Central memory CD8-positive, alpha-beta T cell (primary cell): ENCODE measurements at regions not wholly inside any gene's neighbourhood (a gene's known extent, or its start where the extent isn't known, plus 50 kb on each side); places are given as distances from the start of the nearest gene placed in this dataset.
"Not testable (repeated sequence)": the region's sequence is repeated elsewhere in the genome, so short reads cannot be mapped to it uniquely, and the experiment has no call there.

Experiments
- ATAC-seq: fragments of 150-1000 bp; cut with Tn5 transposase; replicated peaks from 2 replicates; pipeline ENCODE4 v1.10.0; 2022; ENCODE audit warnings: mild to moderate bottlenecking, moderate FRiP score, moderate number of reproducible peaks; ENCODE audit not compliant: poor library complexity, severe bottlenecking; ENCODE audit errors: extremely low read depth
- DNase-seq, 2 donors: peaks; one replicate each; pipeline ENCODE4 v3.0.0; 2021; ENCODE audit warnings: low spot score in 2 of 2
- H3K27ac Mint-ChIP-seq: one replicate; pipeline ENCODE4 v1.8.0; 2022; ENCODE audit warnings: low read depth, mild to moderate bottlenecking, moderate library complexity, mixed read lengths
- H3K27me3 Mint-ChIP-seq: one replicate; pipeline ENCODE4 v1.8.0; 2022; ENCODE audit warnings: mixed read lengths
- H3K36me3 Mint-ChIP-seq: one replicate; pipeline ENCODE4 v1.8.0; 2022; ENCODE audit warnings: mild to moderate bottlenecking, moderate library complexity, mixed read lengths; ENCODE audit not compliant: insufficient read depth
- H3K4me1 Mint-ChIP-seq: one replicate; pipeline ENCODE4 v1.8.0; 2022; ENCODE audit warnings: mixed read lengths
- H3K4me3 Mint-ChIP-seq: one replicate; pipeline ENCODE4 v1.8.0; 2022; ENCODE audit warnings: mild to moderate bottlenecking, moderate library complexity, mixed read lengths
- H3K9me3 Mint-ChIP-seq: one replicate; pipeline ENCODE4 v1.8.0; 2022; ENCODE audit warnings: mixed read lengths

GRCh38 chr5:123717139-123717538 is 205.2 kb downstream of the CSNK1G3 start:
- Mint-ChIP-seq H3K4me1 (no peaks in the 10 kb centered on the region), H3K4me3 (no peak overlapping the region)
- no peak for DNase-seq

GRCh38 chr5:123710031-123710430 is 198.1 kb downstream of the CSNK1G3 start:
- ATAC-seq = no peak
- Mint-ChIP-seq H3K27ac (no peak overlapping the region), H3K36me3 (no peaks in the 10 kb centered on the region), H3K4me3 (no peak overlapping the region), H3K4me1 (no peaks in the 10 kb centered on the region), H3K9me3 (peaks cover 20% of the 10 kb centered on the region), H3K27me3 (no peaks in the 10 kb centered on the region)
- DNase-seq = no peak

More at GRCh38 chr5:123717139-123717538, 205.2 kb downstream of the CSNK1G3 start:
- ATAC-seq = no peak
- Mint-ChIP-seq H3K27me3 (no peaks in the 10 kb centered on the region), H3K9me3 (peaks cover 6% of the 10 kb centered on the region), H3K36me3 (peaks cover 1% of the 10 kb centered on the region), H3K27ac (no peak overlapping the region)

DNA sequence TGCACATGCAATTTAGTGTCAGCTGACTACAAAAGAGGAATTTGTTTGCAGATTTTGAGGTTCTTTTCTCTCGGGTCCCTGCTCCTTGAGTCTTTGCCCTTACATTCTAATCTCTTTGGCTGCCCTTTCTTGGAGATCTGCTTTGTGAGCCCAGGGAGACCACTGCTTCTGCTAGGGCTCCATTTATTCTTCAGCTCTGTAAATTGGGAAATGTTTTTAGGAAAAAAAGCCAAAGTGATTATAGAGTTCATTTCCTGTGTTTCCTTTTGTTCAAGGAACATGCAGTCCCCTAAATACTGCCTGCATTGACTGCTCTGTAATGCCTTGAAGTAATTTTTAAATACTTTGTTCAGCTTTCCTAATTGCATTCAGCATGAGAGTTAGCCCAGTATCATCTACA is 197.4 kb downstream of the CSNK1G3 start:
- H3K36me3 Mint-ChIP-seq = no peaks in the 10 kb centered on the region
- H3K4me1 Mint-ChIP-seq = no peaks in the 10 kb centered on the region
- H3K4me3 Mint-ChIP-seq = no peak overlapping the region
- peaks cover 20% of the 10 kb centered on the region for H3K9me3 Mint-ChIP-seq
- DNase-seq = no peak
- H3K27me3 Mint-ChIP-seq = no peaks in the 10 kb centered on the region
- ATAC-seq = no peak
- H3K27ac Mint-ChIP-seq = no peak overlapping the region

GRCh38 chr5:123708074-123708806 is 196.3 kb downstream of the CSNK1G3 start:
- DNase-seq (no peak), ATAC-seq (no peak)
- no peak overlapping the region for H3K4me3 Mint-ChIP-seq
- H3K27ac Mint-ChIP-seq = no peak overlapping the region
- no peaks in the 10 kb centered on the region for H3K4me1 Mint-ChIP-seq
- H3K36me3 Mint-ChIP-seq = no peaks in the 10 kb centered on the region
- H3K27me3 Mint-ChIP-seq = no peaks in the 10 kb centered on the region
- peaks cover 17% of the 10 kb centered on the region for H3K9me3 Mint-ChIP-seq

- no peaks in the 10 kb centered on the region for H3K36me3 Mint-ChIP-seq
- H3K4me3 Mint-ChIP-seq = no peak overlapping the region
- ATAC-seq = no peak
- no peak for DNase-seq
- no peaks in the 10 kb centered on the region for H3K27me3 Mint-ChIP-seq
- H3K4me1 Mint-ChIP-seq = no peaks in the 10 kb centered on the region
- no peak overlapping the region for H3K27ac Mint-ChIP-seq
- H3K9me3 Mint-ChIP-seq = peaks cover 9% of the 10 kb centered on the region
These were observed 194.6 kb downstream of the CSNK1G3 start for GRCh38 chr5:123706531-123706930.

GRCh38 chr5:123705741-123706140 is 193.8 kb downstream of the CSNK1G3 start:
- no peaks in the 10 kb centered on the region for H3K27me3 Mint-ChIP-seq
- H3K27ac Mint-ChIP-seq = no peak overlapping the region
- no peaks in the 10 kb centered on the region for H3K36me3 Mint-ChIP-seq
- H3K4me1 Mint-ChIP-seq = no peaks in the 10 kb centered on the region
- ATAC-seq (no peak), DNase-seq (no peak)
- no peak overlapping the region for H3K4me3 Mint-ChIP-seq
- H3K9me3 Mint-ChIP-seq = peaks cover 7% of the 10 kb centered on the region

DNA sequence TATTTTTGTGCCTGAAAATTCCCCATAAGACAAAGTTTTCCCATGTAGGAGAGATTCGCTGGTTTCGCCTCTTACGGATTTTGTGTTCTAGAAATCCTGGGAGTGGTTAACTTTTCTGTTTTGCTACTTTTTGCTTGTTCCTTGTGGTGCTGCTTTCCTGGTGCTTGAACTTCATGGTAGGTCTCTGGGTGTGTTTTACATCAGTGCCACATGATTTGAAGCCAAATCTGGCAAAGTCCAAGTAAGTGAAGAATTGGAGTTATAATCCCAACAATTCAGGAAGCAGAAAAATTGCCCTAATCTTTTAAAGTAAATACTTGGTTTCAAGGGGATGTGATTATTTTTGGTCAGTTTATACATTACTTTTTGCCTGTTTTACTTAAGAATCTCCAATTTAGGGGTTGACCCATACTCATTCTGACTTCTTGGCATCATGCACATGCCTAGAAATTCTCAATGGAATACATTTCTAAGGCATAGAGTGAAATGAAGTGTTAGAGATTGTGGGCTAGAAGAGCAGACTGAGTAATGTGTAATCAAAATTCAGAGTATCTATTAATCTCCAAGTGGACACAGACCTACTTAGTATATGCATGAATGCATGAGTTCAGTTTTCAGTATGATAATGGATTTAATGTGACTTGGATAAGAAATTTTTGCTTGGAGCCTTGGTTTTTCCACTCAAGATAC is 189.7 kb downstream of the CSNK1G3 start:
- Mint-ChIP-seq H3K9me3 (no peaks in the 10 kb centered on the region), H3K4me3 (no peak overlapping the region), H3K27me3 (no peaks in the 10 kb centered on the region), H3K27ac (no peak overlapping the region), H3K36me3 (no peaks in the 10 kb centered on the region), H3K4me1 (no peaks in the 10 kb centered on the region)
- DNase-seq (no peak), ATAC-seq (no peak)

DNA sequence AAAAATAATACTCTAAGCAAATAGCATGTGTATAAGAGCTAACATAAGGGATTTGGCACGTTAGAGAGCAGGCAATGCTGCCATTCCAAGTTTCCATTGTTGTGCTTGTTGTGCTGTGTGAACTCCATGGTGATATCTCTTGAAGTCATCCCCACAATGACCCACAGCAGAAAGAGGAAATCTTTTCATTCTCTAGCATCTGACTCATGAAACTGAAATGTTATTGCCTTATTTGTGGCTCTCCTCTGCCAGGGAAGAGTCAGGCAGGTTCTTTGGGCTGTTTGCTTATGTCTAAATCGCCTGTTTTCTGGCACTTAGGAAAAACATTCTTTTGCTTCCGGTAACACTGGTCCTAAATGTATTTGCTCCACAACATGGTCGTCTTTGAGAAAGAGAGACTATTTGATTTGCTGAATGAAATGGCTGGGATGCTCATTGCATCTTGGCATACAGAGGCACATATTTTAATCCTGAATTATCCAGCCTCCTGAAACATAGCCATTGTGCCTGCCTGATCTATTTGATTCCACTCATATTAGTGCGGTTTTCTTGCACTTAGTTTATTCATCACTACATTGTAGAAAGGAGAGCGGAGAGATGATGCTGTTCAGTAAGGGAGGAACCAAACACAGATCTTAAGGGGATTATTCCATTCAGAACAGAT is 188.8 kb downstream of the CSNK1G3 start:
- H3K4me1 Mint-ChIP-seq = no peaks in the 10 kb centered on the region
- no peaks in the 10 kb centered on the region for H3K36me3 Mint-ChIP-seq
- DNase-seq (no peak), ATAC-seq (no peak)
- no peak overlapping the region for H3K27ac Mint-ChIP-seq
- H3K9me3 Mint-ChIP-seq = no peaks in the 10 kb centered on the region
- no peaks in the 10 kb centered on the region for H3K27me3 Mint-ChIP-seq
- no peak overlapping the region for H3K4me3 Mint-ChIP-seq

DNA sequence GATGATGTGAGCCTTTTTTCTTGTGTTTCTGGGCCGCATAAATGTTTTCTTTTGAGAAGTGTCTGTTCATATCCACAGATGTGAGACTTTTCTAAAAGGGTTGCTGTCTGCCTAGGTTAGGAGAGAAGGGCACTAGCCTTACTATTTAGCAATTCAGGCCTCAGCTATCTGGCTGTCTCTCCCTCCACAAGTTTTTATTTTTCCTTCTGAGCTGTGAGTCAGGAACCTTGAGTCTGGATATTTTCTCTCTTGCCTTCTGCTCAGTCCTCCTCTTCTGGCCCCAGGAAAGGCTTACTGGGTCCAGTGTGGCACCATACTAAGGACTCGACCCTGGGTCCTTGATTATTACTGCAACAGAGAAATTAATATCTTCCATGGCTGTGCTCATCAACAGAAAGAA is 187.6 kb downstream of the CSNK1G3 start:
- Mint-ChIP-seq H3K27me3 (no peaks in the 10 kb centered on the region), H3K36me3 (no peaks in the 10 kb centered on the region), H3K9me3 (no peaks in the 10 kb centered on the region), H3K4me1 (no peaks in the 10 kb centered on the region), H3K4me3 (no peak overlapping the region), H3K27ac (no peak overlapping the region)
- no peak for DNase-seq
- ATAC-seq = no peak

GRCh38 chr5:123698937-123699336 is 187.0 kb downstream of the CSNK1G3 start:
- H3K4me3 Mint-ChIP-seq, ATAC-seq, H3K27ac Mint-ChIP-seq: not testable (repeated sequence)

DNA sequence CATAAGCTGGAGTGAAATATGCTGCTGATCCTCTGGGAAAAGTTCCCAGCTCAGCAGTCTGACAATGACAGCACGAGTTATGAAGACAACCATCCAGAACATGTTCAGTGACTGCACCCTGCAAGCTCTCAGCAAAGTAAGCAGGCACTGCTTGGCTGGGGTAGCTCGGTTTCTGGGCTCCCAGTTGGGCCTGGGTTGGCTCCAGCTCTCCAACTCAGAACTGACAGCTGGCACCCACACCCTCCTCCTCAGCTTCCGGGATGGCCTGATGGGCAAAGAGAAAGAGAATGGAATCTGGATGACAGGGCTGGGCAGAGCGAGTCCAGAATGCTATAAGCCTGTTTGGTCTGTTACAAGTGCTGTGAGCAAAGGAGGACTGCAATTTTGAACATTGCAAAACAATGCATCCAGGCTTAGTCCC is 185.0 kb downstream of the CSNK1G3 start:
- H3K27ac Mint-ChIP-seq = no peak overlapping the region
- ATAC-seq (no peak), DNase-seq (no peak)
- H3K36me3 Mint-ChIP-seq = no peaks in the 10 kb centered on the region
- H3K4me3 Mint-ChIP-seq = no peak overlapping the region
- no peaks in the 10 kb centered on the region for H3K9me3 Mint-ChIP-seq
- no peaks in the 10 kb centered on the region for H3K27me3 Mint-ChIP-seq
- no peaks in the 10 kb centered on the region for H3K4me1 Mint-ChIP-seq

More at GRCh38 chr5:123698937-123699336, 187.0 kb downstream of the CSNK1G3 start:
- not testable (repeated sequence) for H3K36me3 Mint-ChIP-seq, H3K4me1 Mint-ChIP-seq, H3K9me3 Mint-ChIP-seq, DNase-seq, H3K27me3 Mint-ChIP-seq

- Mint-ChIP-seq H3K4me1 (no peaks in the 10 kb centered on the region), H3K27me3 (no peaks in the 10 kb centered on the region), H3K4me3 (no peak overlapping the region), H3K36me3 (no peaks in the 10 kb centered on the region), H3K9me3 (peaks cover 3% of the 10 kb centered on the region), H3K27ac (no peak overlapping the region)
- ATAC-seq (no peak), DNase-seq (no peak)
These were observed 178.8 kb downstream of the CSNK1G3 start for GRCh38 chr5:123690821-123691220.

- DNase-seq = no peak
- Mint-ChIP-seq H3K36me3 (no peaks in the 10 kb centered on the region), H3K4me1 (no peaks in the 10 kb centered on the region), H3K27ac (no peak overlapping the region), H3K4me3 (no peak overlapping the region), H3K9me3 (peaks cover 30% of the 10 kb centered on the region), H3K27me3 (no peaks in the 10 kb centered on the region)
- no peak for ATAC-seq
These were observed 169.1 kb downstream of the CSNK1G3 start for GRCh38 chr5:123681061-123681460.
